SK-N-SH treated with all-trans-retinoic acid at 6 μM for 48 hours (cell line): ENCODE measurements at regions not wholly inside any gene's neighbourhood (a gene's known extent, or its start where the extent isn't known, plus 50 kb on each side); places are given as distances from the start of the nearest gene placed in this dataset.

Experiments
- ARNTL ChIP-seq: fragments of 450-650 bp; formaldehyde crosslinking; IDR thresholded peaks from 2 replicates; pipeline ENCODE4 v1.5.0; 2020; ENCODE audit warnings: low read depth, mild to moderate bottlenecking, moderate library complexity, borderline replicate concordance
- BACH2 ChIP-seq: fragments of 250-450 bp; sonication (Bioruptor Pico); IDR thresholded peaks from 2 replicates; pipeline ENCODE4 v1.9.0; 2021; ENCODE audit warnings: mild to moderate bottlenecking, borderline replicate concordance
- ESRRG ChIP-seq: fragments of 250-450 bp; sonication (Bioruptor Pico); IDR thresholded peaks from 2 replicates; pipeline ENCODE4 v1.6.1; 2021; ENCODE audit warnings: mild to moderate bottlenecking
- PATZ1 ChIP-seq: fragments of 250-450 bp; sonication (Bioruptor Pico); IDR thresholded peaks from 2 replicates; pipeline ENCODE4 v1.8.0; 2020; ENCODE audit warnings: mild to moderate bottlenecking, moderate library complexity, borderline replicate concordance
- POU6F1 ChIP-seq: fragments of 250-450 bp; sonication (Bioruptor Pico); IDR thresholded peaks from 2 replicates; pipeline ENCODE4 v1.8.0; 2021; ENCODE audit warnings: low read depth, mild to moderate bottlenecking, moderate library complexity, borderline replicate concordance
- TCF4 ChIP-seq: fragments of 250-450 bp; sonication (Bioruptor Pico); IDR thresholded peaks from 2 replicates; pipeline ENCODE4 v1.8.0; 2021; ENCODE audit warnings: mild to moderate bottlenecking, moderate library complexity, borderline replicate concordance
- TOX ChIP-seq: fragments of 250-450 bp; sonication (Bioruptor Pico); IDR thresholded peaks from 2 replicates; pipeline ENCODE4 v1.8.0; 2021; ENCODE audit warnings: mild to moderate bottlenecking, moderate library complexity, borderline replicate concordance
- ZNF565 ChIP-seq: fragments of 450-650 bp; formaldehyde crosslinking; conservative IDR thresholded peaks from 2 replicates; pipeline ENCODE4 v1.5.0; 2020; ENCODE audit warnings: low read depth, mild to moderate bottlenecking, moderate library complexity
- TF ChIP-seq, protein P1 (sequence below): fragments of 250-450 bp; sonication (Bioruptor Pico); IDR thresholded peaks from 2 replicates; pipeline ENCODE4 v1.5.1; 2021; ENCODE audit warnings: mild to moderate bottlenecking, moderate library complexity
- TF ChIP-seq, protein P2 (sequence below): fragments of 250-450 bp; sonication (Bioruptor Pico); IDR thresholded peaks from 2 replicates; pipeline ENCODE4 v1.5.1; 2020; ENCODE audit warnings: low read depth, mild to moderate bottlenecking, moderate library complexity

- TF ChIP-seq BACH2 (CRISPR knock-in tag) (no peak), PATZ1 (CRISPR knock-in tag) (no peak), TOX (no peak), ZNF565 (CRISPR knock-in tag) (no peak), ESRRG (CRISPR knock-in tag) (no peak), POU6F1 (CRISPR knock-in tag) (no peak), ARNTL (CRISPR knock-in tag) (no peak), TCF4 (CRISPR knock-in tag) (no peak)
- TF ChIP-seq, protein P1, sequence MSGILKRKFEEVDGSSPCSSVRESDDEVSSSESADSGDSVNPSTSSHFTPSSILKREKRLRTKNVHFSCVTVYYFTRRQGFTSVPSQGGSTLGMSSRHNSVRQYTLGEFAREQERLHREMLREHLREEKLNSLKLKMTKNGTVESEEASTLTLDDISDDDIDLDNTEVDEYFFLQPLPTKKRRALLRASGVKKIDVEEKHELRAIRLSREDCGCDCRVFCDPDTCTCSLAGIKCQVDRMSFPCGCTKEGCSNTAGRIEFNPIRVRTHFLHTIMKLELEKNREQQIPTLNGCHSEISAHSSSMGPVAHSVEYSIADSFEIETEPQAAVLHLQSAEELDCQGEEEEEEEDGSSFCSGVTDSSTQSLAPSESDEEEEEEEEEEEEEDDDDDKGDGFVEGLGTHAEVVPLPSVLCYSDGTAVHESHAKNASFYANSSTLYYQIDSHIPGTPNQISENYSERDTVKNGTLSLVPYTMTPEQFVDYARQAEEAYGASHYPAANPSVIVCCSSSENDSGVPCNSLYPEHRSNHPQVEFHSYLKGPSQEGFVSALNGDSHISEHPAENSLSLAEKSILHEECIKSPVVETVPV (CRISPR knock-in tag), result no peak
- TF ChIP-seq, protein P2, sequence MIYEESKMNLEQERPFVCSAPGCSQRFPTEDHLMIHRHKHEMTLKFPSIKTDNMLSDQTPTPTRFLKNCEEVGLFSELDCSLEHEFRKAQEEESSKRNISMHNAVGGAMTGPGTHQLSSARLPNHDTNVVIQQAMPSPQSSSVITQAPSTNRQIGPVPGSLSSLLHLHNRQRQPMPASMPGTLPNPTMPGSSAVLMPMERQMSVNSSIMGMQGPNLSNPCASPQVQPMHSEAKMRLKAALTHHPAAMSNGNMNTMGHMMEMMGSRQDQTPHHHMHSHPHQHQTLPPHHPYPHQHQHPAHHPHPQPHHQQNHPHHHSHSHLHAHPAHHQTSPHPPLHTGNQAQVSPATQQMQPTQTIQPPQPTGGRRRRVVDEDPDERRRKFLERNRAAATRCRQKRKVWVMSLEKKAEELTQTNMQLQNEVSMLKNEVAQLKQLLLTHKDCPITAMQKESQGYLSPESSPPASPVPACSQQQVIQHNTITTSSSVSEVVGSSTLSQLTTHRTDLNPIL (CRISPR knock-in tag), result no peak
Observed at GRCh38 chr7:46396481-46396880, 475.4 kb upstream of the IGFBP3 start.
